OCI-LY1 (cell line): ENCODE measurements at regions not wholly inside any gene's neighbourhood (a gene's known extent, or its start where the extent isn't known, plus 50 kb on each side); places are given as distances from the start of the nearest gene placed in this dataset.

ENCODE experiments used
- H2AFZ ChIP-seq: fragments of 200-600 bp; sonication (generic), shearing (Covaris generic); 2 replicates; pipeline ENCODE4 v1.6.0; 2014; ENCODE audit warnings: antibody characterized with exemption, mild to moderate bottlenecking, low read length
- H3F3A ChIP-seq: fragments of 200-600 bp; sonication (generic), shearing (Covaris generic); 2 replicates; pipeline ENCODE4 v1.6.0; 2014; ENCODE audit warnings: mild to moderate bottlenecking, antibody characterized with exemption, low read length, moderate library complexity; ENCODE audit not compliant: insufficient read depth
- H3K27ac ChIP-seq: fragments of 200-600 bp; sonication (generic); 2 replicates; pipeline ENCODE4 v1.5.1; 2014; ENCODE audit warnings: low read length, mixed run types, mild to moderate bottlenecking, low read depth; ENCODE audit not compliant: poor library complexity, severe bottlenecking
- H3K27me3 ChIP-seq: fragments of 200-600 bp; sonication (generic); 2 replicates; pipeline ENCODE4 v1.6.0; 2014; ENCODE audit warnings: antibody characterized with exemption, mild to moderate bottlenecking, low read length, moderate library complexity; ENCODE audit not compliant: insufficient read depth
- H3K36me3 ChIP-seq: fragments of 200-600 bp; sonication (generic); 2 replicates; pipeline ENCODE4 v1.6.1; 2014; ENCODE audit warnings: mild to moderate bottlenecking, antibody characterized with exemption, low read length, moderate library complexity, mixed read lengths; ENCODE audit not compliant: insufficient read depth
- H3K4me1 ChIP-seq: fragments of 200-600 bp; sonication (generic); 2 replicates; pipeline ENCODE4 v1.5.1; 2014; ENCODE audit warnings: mild to moderate bottlenecking, low read length, moderate library complexity; ENCODE audit not compliant: insufficient read depth, severe bottlenecking
- H3K4me2 ChIP-seq: fragments of 200-600 bp; sonication (generic), shearing (Covaris generic); 2 replicates; pipeline ENCODE4 v1.6.1; 2014; ENCODE audit warnings: low read length
- H3K4me3 ChIP-seq: fragments of 200-600 bp; sonication (generic); 2 replicates; pipeline ENCODE4 v1.5.1; 2014; ENCODE audit warnings: low read length, low read depth, mild to moderate bottlenecking, mixed read lengths; ENCODE audit not compliant: poor library complexity, severe bottlenecking
- H3K79me2 ChIP-seq: fragments of 200-600 bp; shearing (Covaris generic); 2 replicates; pipeline ENCODE4 v1.6.1; 2016; ENCODE audit warnings: mixed run types, low read length, mixed read lengths; ENCODE audit not compliant: insufficient read depth
- H3K9ac ChIP-seq: fragments of 200-600 bp; sonication (generic), shearing (Covaris generic); 2 replicates; pipeline ENCODE4 v1.6.1; 2014; ENCODE audit warnings: mild to moderate bottlenecking, low read length, mixed read lengths
- H3K9me2 ChIP-seq: fragments of 200-600 bp; sonication (generic), shearing (Covaris generic); 2 replicates; pipeline ENCODE4 v1.6.1; 2014; ENCODE audit warnings: low read depth, mild to moderate bottlenecking, low read length, mixed read lengths
- H3K9me3 ChIP-seq: fragments of 200-600 bp; shearing (Covaris generic); 2 replicates; pipeline ENCODE4 v1.6.1; 2014; ENCODE audit warnings: low read length, mixed read lengths
- H4K20me1 ChIP-seq: fragments of 200-600 bp; sonication (generic), shearing (Covaris generic); 2 replicates; pipeline ENCODE4 v1.6.0; 2016; ENCODE audit warnings: mild to moderate bottlenecking, low read length; ENCODE audit not compliant: insufficient read depth
- CTCF ChIP-seq: fragments of 200-600 bp; sonication (generic), shearing (Covaris generic); IDR thresholded peaks from 2 replicates; pipeline ENCODE4 v1.5.1; 2017; ENCODE audit warnings: mild to moderate bottlenecking, antibody characterized with exemption, low read length, moderate library complexity, mixed read lengths
- EZH2 ChIP-seq: fragments of 200-600 bp; sonication (generic), shearing (Covaris generic); IDR thresholded peaks from 2 replicates; pipeline ENCODE4 v1.8.0; 2017; ENCODE audit warnings: borderline replicate concordance, mixed run types, mild to moderate bottlenecking, antibody characterized with exemption, low read length, moderate library complexity, mixed read lengths

GRCh38 chr19:28419312-28419711 lies 793.6 kb downstream of the UQCRFS1 start:
- H3K4me1 ChIP-seq: peaks cover 40% of the 10 kb centered on the region
- H3K4me3 ChIP-seq: no peak overlapping the region
- no peaks in the 10 kb centered on the region for H3K79me2 ChIP-seq
- H3K9me2 ChIP-seq: no peaks in the 10 kb centered on the region
- no peaks in the 10 kb centered on the region for H4K20me1 ChIP-seq
- H3K36me3 ChIP-seq: no peaks in the 10 kb centered on the region; the same call in 1 of the 2 replicates
- H3K9ac ChIP-seq: no peak overlapping the region
- TF ChIP-seq EZH2 (no peak), CTCF (no peak)
- H3F3A ChIP-seq: no peaks in the 10 kb centered on the region
- no peaks in the 10 kb centered on the region for H3K27me3 ChIP-seq
- no peak overlapping the region for H3K4me2 ChIP-seq
- no peak overlapping the region for H2AFZ ChIP-seq
- H3K27ac ChIP-seq: no peak overlapping the region
- no peaks in the 10 kb centered on the region for H3K9me3 ChIP-seq

GRCh38 chr19:28417361-28417760 lies 795.6 kb downstream of the UQCRFS1 start:
- H3K27ac ChIP-seq: no peak overlapping the region
- H3K27me3 ChIP-seq: no peaks in the 10 kb centered on the region
- no peaks in the 10 kb centered on the region for H3K9me3 ChIP-seq
- H3K4me1 ChIP-seq: peaks cover 20% of the 10 kb centered on the region
- no peak overlapping the region for H3K4me3 ChIP-seq
- H3K36me3 ChIP-seq: no peaks in the 10 kb centered on the region
- no peaks in the 10 kb centered on the region for H4K20me1 ChIP-seq
- H3K79me2 ChIP-seq: no peaks in the 10 kb centered on the region
- no peaks in the 10 kb centered on the region for H3K9me2 ChIP-seq
- no peaks in the 10 kb centered on the region for H3F3A ChIP-seq
- no peak overlapping the region for H2AFZ ChIP-seq
- TF ChIP-seq CTCF (no peak), EZH2 (no peak)
- no peak overlapping the region for H3K9ac ChIP-seq
- H3K4me2 ChIP-seq: no peak overlapping the region

- no peak overlapping the region for H3K27ac ChIP-seq
- H3K4me3 ChIP-seq: no peak overlapping the region
- H3F3A ChIP-seq: no peaks in the 10 kb centered on the region
- TF ChIP-seq EZH2 (no peak), CTCF (no peak)
- H2AFZ ChIP-seq: no peak overlapping the region
- no peak overlapping the region for H3K9ac ChIP-seq
- no peaks in the 10 kb centered on the region for H3K79me2 ChIP-seq
- H3K4me1 ChIP-seq: peaks cover 9% of the 10 kb centered on the region
- H3K36me3 ChIP-seq: no peaks in the 10 kb centered on the region
- H4K20me1 ChIP-seq: no peaks in the 10 kb centered on the region
- no peaks in the 10 kb centered on the region for H3K27me3 ChIP-seq
- no peaks in the 10 kb centered on the region for H3K9me3 ChIP-seq
- no peaks in the 10 kb centered on the region for H3K9me2 ChIP-seq
- H3K4me2 ChIP-seq: no peak overlapping the region
These were observed 796.7 kb downstream of the UQCRFS1 start for GRCh38 chr19:28416245-28416644.
